ENCODE measurements at regions not wholly inside any gene's neighbourhood (a gene's known extent, or its start where the extent isn't known, plus 50 kb on each side); places are given as distances from the start of the nearest gene placed in this dataset.

GRCh38 chr10:123323884-123324283 is 169.7 kb downstream of the BUB3 start:
- Mint-ChIP-seq H3K27ac (no peak overlapping the region), H3K4me3 (no peak overlapping the region), H3K9me3 (peaks cover 2% of the 10 kb centered on the region), H3K27me3 (ENCODE audit: insufficient read depth, low read depth) (no peaks in the 10 kb centered on the region), H3K4me1 (no peaks in the 10 kb centered on the region), H3K36me3 (no peaks in the 10 kb centered on the region)
- no peak for TF ChIP-seq CTCF (IDR thresholded peaks at IDR 0.05)
- TF ChIP-seq EZH2 (IDR thresholded peaks at IDR 0.05), result no peak
- TF ChIP-seq EZH2phosphoT487 (IDR thresholded peaks at IDR 0.05), result no peak
- H2AFZ ChIP-seq (replicated peaks), result no peak overlapping the region
- no peaks in the 10 kb centered on the region for H3K4me1 ChIP-seq
- H3K4me2 ChIP-seq, result no peak overlapping the region
- H3K36me3 ChIP-seq, result no peaks in the 10 kb centered on the region
- no peak overlapping the region for H3K27ac ChIP-seq
- no peak for DNase-seq (ENCODE audit: low spot score)
- H3F3A ChIP-seq (ENCODE audit: low read depth), result no peaks in the 10 kb centered on the region
- no peaks in the 10 kb centered on the region for H3K79me2 ChIP-seq (ENCODE audit: low read depth)
- H4K20me1 ChIP-seq (ENCODE audit: low read depth), result no peaks in the 10 kb centered on the region
- H3K9ac ChIP-seq, result no peak overlapping the region
- no peaks in the 10 kb centered on the region for H3K27me3 ChIP-seq
- no peaks in the 10 kb centered on the region for H3K9me3 ChIP-seq (ENCODE audit: low read depth)
- no peak overlapping the region for H3K4me3 ChIP-seq

DNA sequence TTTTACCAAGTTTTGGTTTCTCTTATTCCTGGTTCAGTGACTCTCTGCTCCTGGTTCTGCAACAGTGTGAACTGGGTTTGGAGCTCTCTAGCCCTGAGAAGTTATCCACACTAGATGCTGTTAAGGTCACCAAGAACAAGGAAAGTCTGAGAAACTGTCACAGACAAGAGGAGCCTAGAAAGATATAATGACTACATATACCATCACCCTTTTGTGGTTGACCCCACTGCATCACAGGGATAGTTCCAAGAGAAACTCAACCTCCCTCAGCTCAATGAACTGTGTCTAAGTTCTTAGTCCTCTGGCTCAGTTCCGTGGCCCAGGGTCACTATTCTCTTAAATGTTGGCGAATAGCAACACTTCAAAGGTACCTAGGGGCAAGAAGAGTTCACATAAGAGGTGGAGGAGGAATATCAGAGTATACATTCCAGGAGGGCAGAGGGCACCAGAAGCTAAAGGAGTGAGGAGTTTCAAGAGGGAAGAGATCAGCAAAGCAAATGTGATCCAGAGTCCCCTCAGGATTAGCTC is 171.5 kb downstream of the BUB3 start:
- Mint-ChIP-seq H3K4me3 (no peak overlapping the region), H3K4me1 (no peaks in the 10 kb centered on the region), H3K27me3 (ENCODE audit: insufficient read depth, low read depth) (no peaks in the 10 kb centered on the region), H3K36me3 (no peaks in the 10 kb centered on the region), H3K9me3 (peaks cover 2% of the 10 kb centered on the region), H3K27ac (no peak overlapping the region)
- Histone ChIP-seq H3K4me3 (no peak overlapping the region), H3K79me2 (ENCODE audit: low read depth) (no peaks in the 10 kb centered on the region), H4K20me1 (ENCODE audit: low read depth) (no peaks in the 10 kb centered on the region), H3K4me1 (no peaks in the 10 kb centered on the region), H3F3A (ENCODE audit: low read depth) (no peaks in the 10 kb centered on the region), H3K9me3 (ENCODE audit: low read depth) (no peaks in the 10 kb centered on the region), H3K27me3 (no peaks in the 10 kb centered on the region), H2AFZ (replicated peaks) (no peak overlapping the region), H3K4me2 (no peak overlapping the region), H3K36me3 (no peaks in the 10 kb centered on the region), H3K9ac (no peak overlapping the region), H3K27ac (no peak overlapping the region)
- no peak for DNase-seq (ENCODE audit: low spot score)
- TF ChIP-seq CTCF (IDR thresholded peaks at IDR 0.05), result no peak
- TF ChIP-seq EZH2phosphoT487 (IDR thresholded peaks at IDR 0.05), result no peak
- no peak for TF ChIP-seq EZH2 (IDR thresholded peaks at IDR 0.05)

GRCh38 chr10:123326674-123327073 is 172.5 kb downstream of the BUB3 start:
- H3K4me1 Mint-ChIP-seq, result no peaks in the 10 kb centered on the region
- no peaks in the 10 kb centered on the region for H3K79me2 ChIP-seq (ENCODE audit: low read depth)
- no peak overlapping the region for H3K4me3 Mint-ChIP-seq
- no peaks in the 10 kb centered on the region for H3K4me1 ChIP-seq
- no peak overlapping the region for H3K4me3 ChIP-seq
- H3K27me3 Mint-ChIP-seq (ENCODE audit: insufficient read depth, low read depth), result no peaks in the 10 kb centered on the region
- H3K27ac ChIP-seq, result no peak overlapping the region
- H3K9me3 ChIP-seq (ENCODE audit: low read depth), result no peaks in the 10 kb centered on the region
- H3K27ac Mint-ChIP-seq, result no peak overlapping the region
- no peak for DNase-seq (ENCODE audit: low spot score)
- H3F3A ChIP-seq (ENCODE audit: low read depth), result no peaks in the 10 kb centered on the region
- H2AFZ ChIP-seq (replicated peaks), result no peak overlapping the region
- TF ChIP-seq EZH2 (IDR thresholded peaks at IDR 0.05) (no peak), CTCF (IDR thresholded peaks at IDR 0.05) (no peak), EZH2phosphoT487 (IDR thresholded peaks at IDR 0.05) (no peak)
- peaks cover 2% of the 10 kb centered on the region for H3K9me3 Mint-ChIP-seq
- no peak overlapping the region for H3K4me2 ChIP-seq
- H3K36me3 Mint-ChIP-seq, result no peaks in the 10 kb centered on the region
- H3K27me3 ChIP-seq, result no peaks in the 10 kb centered on the region
- H3K9ac ChIP-seq, result no peak overlapping the region
- H4K20me1 ChIP-seq (ENCODE audit: low read depth), result no peaks in the 10 kb centered on the region
- H3K36me3 ChIP-seq, result no peaks in the 10 kb centered on the region

Measured in neural progenitor cell (in vitro differentiated cells).